IPS-15b (cell line): ENCODE measurements at regions not wholly inside any gene's neighbourhood (a gene's known extent, or its start where the extent isn't known, plus 50 kb on each side); places are given as distances from the start of the nearest gene placed in this dataset.
"Not testable (repeated sequence)": the region's sequence is repeated elsewhere in the genome, so short reads cannot be mapped to it uniquely, and the experiment has no call there.

ENCODE experiments used
- H3K27me3 ChIP-seq: one replicate; pipeline ENCODE4 v1.6.1; 2013; ENCODE audit warnings: low read length; ENCODE audit not compliant: control insufficient read depth, insufficient read depth
- H3K36me3 ChIP-seq: one replicate; pipeline ENCODE4 v1.6.1; 2013; ENCODE audit warnings: low read length; ENCODE audit not compliant: control insufficient read depth, insufficient read depth
- H3K4me1 ChIP-seq: one replicate; pipeline ENCODE4 v1.6.1; 2013; ENCODE audit warnings: mild to moderate bottlenecking, low read length; ENCODE audit not compliant: control insufficient read depth, insufficient read depth
- H3K4me3 ChIP-seq: one replicate; pipeline ENCODE4 v1.5.1; 2013; ENCODE audit warnings: low read depth, low read length
- H3K9ac ChIP-seq: one replicate; pipeline ENCODE4 v1.6.1; 2013; ENCODE audit warnings: low read depth, mild to moderate bottlenecking, low read length
- H3K9me3 ChIP-seq: one replicate; pipeline ENCODE4 v1.6.1; 2013; ENCODE audit warnings: mild to moderate bottlenecking, low read length; ENCODE audit not compliant: control insufficient read depth, insufficient read depth

GRCh38 chr21:28837426-28837825, 155.3 kb downstream of the LTN1 start:
- not testable (repeated sequence) for H3K27me3 ChIP-seq, H3K4me1 ChIP-seq, H3K9ac ChIP-seq, H3K4me3 ChIP-seq, H3K9me3 ChIP-seq, H3K36me3 ChIP-seq

GRCh38 chr21:28836588-28836987, 156.1 kb downstream of the LTN1 start:
- H3K4me1 ChIP-seq, H3K4me3 ChIP-seq, H3K9me3 ChIP-seq, H3K9ac ChIP-seq, H3K36me3 ChIP-seq, H3K27me3 ChIP-seq: not testable (repeated sequence)

GRCh38 chr21:28834335-28835238, 158.1 kb downstream of the LTN1 start:
- Histone ChIP-seq H3K27me3 (no peaks in the 10 kb centered on the region), H3K4me3 (no peak overlapping the region), H3K36me3 (no peaks in the 10 kb centered on the region), H3K4me1 (peaks cover 4% of the 10 kb centered on the region), H3K9me3 (no peaks in the 10 kb centered on the region), H3K9ac (no peak overlapping the region)

GRCh38 chr21:28833609-28834008, 159.1 kb downstream of the LTN1 start:
- Histone ChIP-seq H3K9ac (no peak overlapping the region), H3K36me3 (no peaks in the 10 kb centered on the region), H3K27me3 (no peaks in the 10 kb centered on the region), H3K4me3 (no peak overlapping the region), H3K9me3 (no peaks in the 10 kb centered on the region), H3K4me1 (peaks cover 4% of the 10 kb centered on the region)

- Histone ChIP-seq H3K27me3 (no peaks in the 10 kb centered on the region), H3K9me3 (no peaks in the 10 kb centered on the region), H3K4me3 (no peak overlapping the region), H3K4me1 (peaks cover 4% of the 10 kb centered on the region), H3K36me3 (no peaks in the 10 kb centered on the region), H3K9ac (no peak overlapping the region)
These were observed 159.5 kb downstream of the LTN1 start for GRCh38 chr21:28833182-28833581.

- Histone ChIP-seq H3K9me3 (no peaks in the 10 kb centered on the region), H3K9ac (no peak overlapping the region), H3K27me3 (no peaks in the 10 kb centered on the region), H3K4me3 (no peak overlapping the region), H3K36me3 (no peaks in the 10 kb centered on the region), H3K4me1 (peaks cover 4% of the 10 kb centered on the region)
These were observed 160.0 kb downstream of the LTN1 start for GRCh38 chr21:28832715-28833061.

GRCh38 chr21:28832013-28832714, 160.5 kb downstream of the LTN1 start:
- Histone ChIP-seq H3K9ac (no peak overlapping the region), H3K36me3 (no peaks in the 10 kb centered on the region)

GRCh38 chr21:28828981-28829380, 163.7 kb downstream of the LTN1 start:
- Histone ChIP-seq H3K27me3 (no peaks in the 10 kb centered on the region), H3K36me3 (no peaks in the 10 kb centered on the region), H3K4me3 (no peak overlapping the region), H3K4me1 (no peaks in the 10 kb centered on the region), H3K9ac (no peak overlapping the region), H3K9me3 (no peaks in the 10 kb centered on the region)

More at GRCh38 chr21:28832013-28832714, 160.5 kb downstream of the LTN1 start:
- H3K4me3 ChIP-seq: no peak overlapping the region
- H3K4me1 ChIP-seq: peaks cover 4% of the 10 kb centered on the region
- H3K27me3 ChIP-seq: no peaks in the 10 kb centered on the region
- no peaks in the 10 kb centered on the region for H3K9me3 ChIP-seq

GRCh38 chr21:28828021-28828420, 164.7 kb downstream of the LTN1 start:
- H3K9me3 ChIP-seq: no peaks in the 10 kb centered on the region

GRCh38 chr21:28827422-28827821, 165.3 kb downstream of the LTN1 start:
- no peak overlapping the region for H3K9ac ChIP-seq
- H3K4me1 ChIP-seq: no peaks in the 10 kb centered on the region
- no peaks in the 10 kb centered on the region for H3K9me3 ChIP-seq
- no peaks in the 10 kb centered on the region for H3K27me3 ChIP-seq
- H3K4me3 ChIP-seq: no peak overlapping the region
- no peaks in the 10 kb centered on the region for H3K36me3 ChIP-seq

More at GRCh38 chr21:28828021-28828420, 164.7 kb downstream of the LTN1 start:
- H3K4me1 ChIP-seq: no peaks in the 10 kb centered on the region
- H3K9ac ChIP-seq: no peak overlapping the region
- no peak overlapping the region for H3K4me3 ChIP-seq
- no peaks in the 10 kb centered on the region for H3K36me3 ChIP-seq
- no peaks in the 10 kb centered on the region for H3K27me3 ChIP-seq

- no peak overlapping the region for H3K4me3 ChIP-seq
- no peaks in the 10 kb centered on the region for H3K36me3 ChIP-seq
- no peaks in the 10 kb centered on the region for H3K4me1 ChIP-seq
- H3K9ac ChIP-seq: no peak overlapping the region
- no peaks in the 10 kb centered on the region for H3K9me3 ChIP-seq
- H3K27me3 ChIP-seq: no peaks in the 10 kb centered on the region
These were observed 166.1 kb downstream of the LTN1 start for GRCh38 chr21:28826569-28826968.

GRCh38 chr21:28826021-28826420, 166.7 kb downstream of the LTN1 start:
- Histone ChIP-seq H3K36me3 (no peaks in the 10 kb centered on the region), H3K4me1 (no peaks in the 10 kb centered on the region), H3K27me3 (no peaks in the 10 kb centered on the region), H3K9ac (no peak overlapping the region), H3K4me3 (no peak overlapping the region), H3K9me3 (no peaks in the 10 kb centered on the region)
